ENCODE measurements at regions not wholly inside any gene's neighbourhood (a gene's known extent, or its start where the extent isn't known, plus 50 kb on each side); places are given as distances from the start of the nearest gene placed in this dataset.

DNA sequence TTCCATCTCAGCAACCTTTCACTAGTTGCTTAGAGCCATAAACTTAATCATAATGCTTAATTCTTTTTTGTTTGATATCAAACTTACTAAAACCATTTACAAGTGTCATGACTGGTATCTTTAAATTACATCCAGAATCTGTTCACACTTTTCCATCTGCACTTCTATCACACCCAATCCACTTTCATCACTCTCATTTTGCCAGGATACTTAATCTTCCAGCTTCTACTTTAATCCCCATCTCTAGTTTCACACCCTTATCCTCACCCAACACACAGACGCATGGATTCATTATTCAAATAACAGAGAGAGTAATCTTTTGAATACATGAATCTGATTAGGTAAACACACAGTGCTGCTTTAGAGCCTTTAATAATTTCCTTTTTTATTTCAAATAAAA is 828.4 kb downstream of the HACE1 start:
- H3K4me1 ChIP-seq (ENCODE audit: low read depth) = no peaks in the 10 kb centered on the region
- H3K9me3 ChIP-seq = peaks cover 3% of the 10 kb centered on the region
- no peak for ATAC-seq
- no peak for TF ChIP-seq CTCF (IDR thresholded peaks at IDR 0.05)
- intact Hi-C loops (cut with DNase I, micrococcal nuclease) = no loop called here
- no peak for DNase-seq
- no peak overlapping the region for H3K4me3 ChIP-seq
- no peaks in the 10 kb centered on the region for H3K36me3 ChIP-seq (ENCODE audit: low read depth)

DNA sequence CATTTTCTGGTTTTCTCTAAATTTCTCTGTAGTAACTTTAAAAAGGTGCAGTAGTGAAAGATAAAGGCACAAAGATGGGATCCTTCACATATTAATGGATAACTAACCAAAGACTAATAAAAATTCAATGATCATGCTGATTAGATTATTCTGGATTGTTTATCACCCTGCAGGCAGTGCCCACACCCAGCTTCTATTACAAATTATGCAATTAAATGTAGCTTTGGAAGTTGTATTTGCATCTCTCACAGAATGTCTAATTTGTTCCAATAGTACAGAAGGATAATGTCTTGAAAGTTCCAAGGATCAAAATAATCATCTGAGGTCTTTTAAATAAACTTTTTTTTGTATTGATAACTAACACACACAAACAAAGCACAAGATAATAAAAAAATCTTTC is 837.6 kb downstream of the HACE1 start:
- Histone ChIP-seq H3K36me3 (ENCODE audit: low read depth) (no peaks in the 10 kb centered on the region), H3K4me1 (ENCODE audit: low read depth) (no peaks in the 10 kb centered on the region), H3K4me3 (no peak overlapping the region), H3K9me3 (no peaks in the 10 kb centered on the region)
- ATAC-seq (no peak), DNase-seq (no peak)
- no peak for TF ChIP-seq CTCF (IDR thresholded peaks at IDR 0.05)
- intact Hi-C loops (cut with DNase I, micrococcal nuclease) = no loop called here

- DNase-seq = no peak
- no peak for ATAC-seq
- no peaks in the 10 kb centered on the region for H3K36me3 ChIP-seq (ENCODE audit: low read depth)
- no peak for TF ChIP-seq CTCF (IDR thresholded peaks at IDR 0.05)
- no peaks in the 10 kb centered on the region for H3K9me3 ChIP-seq
- H3K4me1 ChIP-seq (ENCODE audit: low read depth) = no peaks in the 10 kb centered on the region
- H3K4me3 ChIP-seq = no peak overlapping the region
- intact Hi-C loops (cut with DNase I, micrococcal nuclease) = no loop called here
These were observed 840.5 kb downstream of the HACE1 start for GRCh38 chr6:104019075-104019753.

DNA sequence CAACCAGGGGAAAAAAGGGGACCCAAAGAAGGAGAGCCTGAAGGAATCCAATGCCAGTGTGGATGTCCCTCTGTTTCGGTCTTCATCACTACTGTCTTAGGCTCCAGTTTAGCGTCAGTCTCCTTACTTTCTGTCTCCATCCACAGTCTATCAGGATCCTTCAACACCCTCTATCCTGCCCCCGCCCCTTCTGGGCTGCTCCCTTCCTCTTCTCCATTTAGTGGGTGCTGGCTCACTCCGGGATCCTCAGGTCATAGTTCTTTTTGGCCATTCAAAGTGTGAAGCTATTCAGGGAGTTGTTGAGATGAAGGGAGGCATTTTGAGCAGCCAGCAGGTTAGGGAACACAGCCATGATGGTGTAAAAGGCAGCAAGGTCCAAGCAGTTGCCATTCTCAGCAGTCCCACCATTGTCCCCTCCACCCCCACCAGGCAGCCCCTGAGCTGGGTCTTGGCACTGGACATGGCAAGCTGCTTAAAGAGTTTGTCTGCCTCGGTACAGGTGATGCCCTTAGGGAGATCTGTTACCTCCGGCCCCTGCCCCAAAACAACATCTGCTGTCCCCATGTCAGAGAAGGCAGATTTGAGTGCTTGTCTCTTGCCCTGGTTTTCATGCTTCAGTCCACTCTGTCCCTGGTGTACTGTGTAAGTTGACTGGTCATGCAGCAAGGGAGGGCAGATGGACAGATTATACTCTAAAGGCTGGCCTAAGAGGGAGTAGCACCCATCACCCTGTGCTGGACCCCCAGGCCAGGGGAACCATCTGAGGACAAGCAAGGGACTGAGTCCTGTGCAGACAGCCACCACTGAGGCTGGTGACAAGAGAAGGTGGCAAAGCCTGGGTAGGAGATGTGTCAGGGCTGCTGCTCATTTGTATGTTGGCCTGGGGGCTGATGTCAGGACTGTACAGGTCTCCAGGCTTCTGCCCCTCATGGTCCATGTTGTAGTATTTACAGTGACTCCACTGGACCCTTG is 842.0 kb downstream of the HACE1 start:
- Histone ChIP-seq H3K4me1 (ENCODE audit: low read depth) (no peaks in the 10 kb centered on the region), H3K9me3 (no peaks in the 10 kb centered on the region), H3K4me3 (no peak overlapping the region), H3K36me3 (ENCODE audit: low read depth) (no peaks in the 10 kb centered on the region)
- TF ChIP-seq CTCF (IDR thresholded peaks at IDR 0.05) = no peak
- DNase-seq (no peak), ATAC-seq (no peak)
- intact Hi-C loops (cut with DNase I, micrococcal nuclease) = no loop called here

- DNase-seq = no peak
- Histone ChIP-seq H3K9me3 (no peaks in the 10 kb centered on the region), H3K4me1 (ENCODE audit: low read depth) (no peaks in the 10 kb centered on the region), H3K4me3 (no peak overlapping the region), H3K36me3 (ENCODE audit: low read depth) (no peaks in the 10 kb centered on the region)
- no peak for ATAC-seq
- TF ChIP-seq CTCF (IDR thresholded peaks at IDR 0.05) = no peak
- intact Hi-C loops (cut with DNase I, micrococcal nuclease) = no loop called here
These were observed 845.4 kb downstream of the HACE1 start for GRCh38 chr6:104014163-104014959.

Data from mucosa of descending colon (tissue), 3 donors.